ENCODE measurements at regions not wholly inside any gene's neighbourhood (a gene's known extent, or its start where the extent isn't known, plus 50 kb on each side); places are given as distances from the start of the nearest gene placed in this dataset.

- Histone ChIP-seq H3F3A (ENCODE audit: low read depth) (no peaks in the 10 kb centered on the region), H3K27me3 (ENCODE audit: insufficient read depth, low read length, poor library complexity, severe bottlenecking) (no peaks in the 10 kb centered on the region), H3K4me2 (ENCODE audit: low read depth, low read length, poor library complexity, severe bottlenecking) (peak overlapping the region; percentile 65), H2AFZ (ENCODE audit: low read length) (no peak overlapping the region), H3K9ac (ENCODE audit: low read depth, low read length, poor library complexity, severe bottlenecking) (peak overlapping the region; percentile 94), H3K79me2 (ENCODE audit: insufficient read depth, low read length) (peaks cover 14% of the 10 kb centered on the region), H3K9me2 (replicated peaks; ENCODE audit: low read depth, low read length) (no peaks in the 10 kb centered on the region), H3K9me3 (ENCODE audit: insufficient read depth, low read depth, low read length) (no peaks in the 10 kb centered on the region), H4K20me1 (ENCODE audit: insufficient read depth, low read length, poor library complexity, severe bottlenecking) (no peaks in the 10 kb centered on the region), H3K36me3 (ENCODE audit: insufficient read depth, low read length) (no peaks in the 10 kb centered on the region), H3K4me3 (ENCODE audit: low read length, poor library complexity, severe bottlenecking) (no peak overlapping the region), H3K4me1 (ENCODE audit: insufficient read depth, low read length, poor library complexity, severe bottlenecking) (peaks cover 36% of the 10 kb centered on the region)
- TF ChIP-seq EZH2phosphoT487 (IDR thresholded peaks at IDR 0.05; ENCODE audit: borderline replicate concordance), result no peak
- TF ChIP-seq CTCF (conservative IDR thresholded peaks at IDR 0.05; ENCODE audit: low read length), result no peak
These were observed 104.1 kb upstream of the HNRNPU start for GRCh38 chr1:244968471-244968871.

- no peak overlapping the region for H2AFZ ChIP-seq (ENCODE audit: low read length)
- H3K9me3 ChIP-seq (ENCODE audit: insufficient read depth, low read depth, low read length), result no peaks in the 10 kb centered on the region
- no peaks in the 10 kb centered on the region for H3K36me3 ChIP-seq (ENCODE audit: insufficient read depth, low read length)
- H3K4me2 ChIP-seq (ENCODE audit: low read depth, low read length, poor library complexity, severe bottlenecking), result no peak overlapping the region
- H3K27me3 ChIP-seq (ENCODE audit: insufficient read depth, low read length, poor library complexity, severe bottlenecking), result no peaks in the 10 kb centered on the region
- H3K9ac ChIP-seq (ENCODE audit: low read depth, low read length, poor library complexity, severe bottlenecking), result no peak overlapping the region
- no peak overlapping the region for H3K4me3 ChIP-seq (ENCODE audit: low read length, poor library complexity, severe bottlenecking)
- TF ChIP-seq CTCF (conservative IDR thresholded peaks at IDR 0.05; ENCODE audit: low read length) (no peak), EZH2phosphoT487 (IDR thresholded peaks at IDR 0.05; ENCODE audit: borderline replicate concordance) (no peak)
- peaks cover 36% of the 10 kb centered on the region for H3K4me1 ChIP-seq (ENCODE audit: insufficient read depth, low read length, poor library complexity, severe bottlenecking)
- H3K9me2 ChIP-seq (replicated peaks; ENCODE audit: low read depth, low read length), result no peaks in the 10 kb centered on the region
- peaks cover 11% of the 10 kb centered on the region for H3K79me2 ChIP-seq (ENCODE audit: insufficient read depth, low read length)
- no peaks in the 10 kb centered on the region for H4K20me1 ChIP-seq (ENCODE audit: insufficient read depth, low read length, poor library complexity, severe bottlenecking)
- H3F3A ChIP-seq (ENCODE audit: low read depth), result no peaks in the 10 kb centered on the region
These were observed 102.8 kb upstream of the HNRNPU start for GRCh38 chr1:244967159-244967558.

- no peaks in the 10 kb centered on the region for H4K20me1 ChIP-seq (ENCODE audit: insufficient read depth, low read length, poor library complexity, severe bottlenecking)
- no peaks in the 10 kb centered on the region for H3K27me3 ChIP-seq (ENCODE audit: insufficient read depth, low read length, poor library complexity, severe bottlenecking)
- peak overlapping the region; percentile 59; the same call in 1 of the 2 replicates for H2AFZ ChIP-seq (ENCODE audit: low read length)
- TF ChIP-seq EZH2phosphoT487 (IDR thresholded peaks at IDR 0.05; ENCODE audit: borderline replicate concordance) (no peak), CTCF (conservative IDR thresholded peaks at IDR 0.05; ENCODE audit: low read length) (no peak)
- no peaks in the 10 kb centered on the region for H3K36me3 ChIP-seq (ENCODE audit: insufficient read depth, low read length)
- H3K9me2 ChIP-seq (replicated peaks; ENCODE audit: low read depth, low read length), result no peaks in the 10 kb centered on the region
- H3K9me3 ChIP-seq (ENCODE audit: insufficient read depth, low read depth, low read length), result no peaks in the 10 kb centered on the region
- H3K4me3 ChIP-seq (ENCODE audit: low read length, poor library complexity, severe bottlenecking), result no peak overlapping the region
- peaks cover 6% of the 10 kb centered on the region; the same call in 1 of the 2 replicates for H3K79me2 ChIP-seq (ENCODE audit: insufficient read depth, low read length)
- no peak overlapping the region for H3K4me2 ChIP-seq (ENCODE audit: low read depth, low read length, poor library complexity, severe bottlenecking)
- no peaks in the 10 kb centered on the region for H3F3A ChIP-seq (ENCODE audit: low read depth)
- no peak overlapping the region for H3K9ac ChIP-seq (ENCODE audit: low read depth, low read length, poor library complexity, severe bottlenecking)
- H3K4me1 ChIP-seq (ENCODE audit: insufficient read depth, low read length, poor library complexity, severe bottlenecking), result peaks cover 27% of the 10 kb centered on the region
These were observed 101.1 kb upstream of the HNRNPU start for GRCh38 chr1:244965185-244966030.

Measured in Loucy (cell line).